Testis (tissue), 2 donors: ENCODE measurements at regions not wholly inside any gene's neighbourhood (a gene's known extent, or its start where the extent isn't known, plus 50 kb on each side); places are given as distances from the start of the nearest gene placed in this dataset.

Experiments
- CTCF ChIP-seq, 3 experiments: fragments of 450-650 bp in 2 of 3; fragments of 200-600 bp in 1 of 3; sonication (generic) in 1 of 3; IDR thresholded peaks; one replicate each; pipeline ENCODE4 v1.5.1; 2016 to 2019; ENCODE audit warnings: antibody characterized with exemption in 3 of 3, mild to moderate bottlenecking in 2 of 3, moderate library complexity in 1 of 3
- POLR2A ChIP-seq: fragments of 450-650 bp; IDR thresholded peaks from one replicate; pipeline ENCODE4 v1.6.1; 2017; ENCODE audit warnings: antibody characterized with exemption, mild to moderate bottlenecking, moderate library complexity

- TF ChIP-seq CTCF (IDR thresholded peaks at IDR 0.05) (no peak), POLR2A (no peak)
Measured at GRCh38 chr2:59463426-59463825, 1090.0 kb downstream of the BCL11A start.
